ENCODE measurements at regions not wholly inside any gene's neighbourhood (a gene's known extent, or its start where the extent isn't known, plus 50 kb on each side); places are given as distances from the start of the nearest gene placed in this dataset.

GRCh38 chr15:79602731-79603130, 170.6 kb downstream of the MINAR1 start:
- Histone ChIP-seq H3K9me3 (no peaks in the 10 kb centered on the region), H3K27me3 (peaks cover 0 to 9% (median 0%) of the 10 kb centered on the region in 7 donors), H3K36me3 (no peaks in the 10 kb centered on the region), H3K27ac (no peak overlapping the region), H3K4me3 (no peak overlapping the region), H3K4me1 (no peaks in the 10 kb centered on the region)
- no peak for TF ChIP-seq CTCF (IDR thresholded peaks at IDR 0.05)
- intact Hi-C loops (cut with DNase I): no loop called here
- DNase-seq: no peak
- no peak for ATAC-seq

GRCh38 chr15:79606831-79607355, 174.8 kb downstream of the MINAR1 start:
- H3K4me1 ChIP-seq: no peaks in the 10 kb centered on the region
- WGBS, 2 donors: 80 to 88% methylated on average over 5 of the region's 5 CpGs
- TF ChIP-seq CTCF (IDR thresholded peaks at IDR 0.05): no peak
- DNase-seq (no peak), ATAC-seq (no peak)
- peaks cover 0 to 5% (median 0%) of the 10 kb centered on the region in 7 donors for H3K27me3 ChIP-seq
- H3K4me3 ChIP-seq: no peak overlapping the region
- intact Hi-C loops (cut with DNase I): no loop called here
- no peak overlapping the region for H3K27ac ChIP-seq
- no peaks in the 10 kb centered on the region for H3K9me3 ChIP-seq
- H3K36me3 ChIP-seq: no peaks in the 10 kb centered on the region

GRCh38 chr15:79608066-79608864, 176.1 kb downstream of the MINAR1 start:
- Histone ChIP-seq H3K27ac (no peak overlapping the region), H3K4me1 (no peaks in the 10 kb centered on the region), H3K27me3 (peaks cover 0 to 5% (median 0%) of the 10 kb centered on the region in 7 donors), H3K9me3 (no peaks in the 10 kb centered on the region), H3K36me3 (no peaks in the 10 kb centered on the region), H3K4me3 (no peak overlapping the region)
- peak in 1 of 8 donors; percentile 23 for ATAC-seq
- intact Hi-C loops (cut with DNase I): no loop called here
- WGBS, 2 donors: 75 to 79% methylated on average over 3 of the region's 3 CpGs
- no peak for DNase-seq
- TF ChIP-seq CTCF (IDR thresholded peaks at IDR 0.05): no peak

GRCh38 chr15:79609506-79609905, 177.4 kb downstream of the MINAR1 start:
- H3K4me3 ChIP-seq: no peak overlapping the region
- 86% methylated on average over 4 of the region's 4 CpGs for WGBS, 2 donors
- intact Hi-C loops (cut with DNase I): no loop called here
- no peak overlapping the region for H3K27ac ChIP-seq
- no peak for ATAC-seq
- no peaks in the 10 kb centered on the region for H3K36me3 ChIP-seq
- DNase-seq: no peak
- H3K4me1 ChIP-seq: no peaks in the 10 kb centered on the region
- peaks cover 0 to 5% (median 0%) of the 10 kb centered on the region in 7 donors for H3K27me3 ChIP-seq
- TF ChIP-seq CTCF (IDR thresholded peaks at IDR 0.05): no peak
- H3K9me3 ChIP-seq: no peaks in the 10 kb centered on the region
